Erythroblast (primary cell): ENCODE measurements at regions not wholly inside any gene's neighbourhood (a gene's known extent, or its start where the extent isn't known, plus 50 kb on each side); places are given as distances from the start of the nearest gene placed in this dataset.

Source experiments
- GATA1 ChIP-seq: IDR thresholded peaks from 2 replicates; pipeline ENCODE4 v1.6.1; 2011; ENCODE audit warnings: low read depth, mild to moderate bottlenecking, control low read depth, low read length, moderate library complexity
- POLR2A ChIP-seq: IDR thresholded peaks from 2 replicates; pipeline ENCODE4 v1.6.1; 2011; ENCODE audit warnings: mild to moderate bottlenecking, low read length

DNA sequence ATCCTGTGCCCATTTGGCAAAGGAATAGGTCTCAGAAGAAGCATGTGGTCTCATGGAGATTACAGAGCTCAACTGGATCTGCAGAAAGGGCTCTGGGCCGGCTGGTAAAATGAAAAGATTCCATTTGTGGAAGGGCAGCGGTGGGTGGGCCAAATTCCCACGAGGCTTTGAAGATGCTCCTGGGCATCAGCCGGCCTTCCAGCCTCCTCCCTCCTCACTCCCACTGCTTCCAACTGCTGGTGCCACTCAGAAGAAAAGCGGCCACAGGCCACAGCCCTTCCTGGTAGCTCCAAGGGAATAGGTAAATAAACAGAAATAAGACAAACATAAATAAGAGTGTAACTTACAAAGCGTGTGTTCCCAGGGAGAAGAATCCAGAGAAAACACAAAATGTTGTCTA lies 136.3 kb upstream of the SLC44A3 start:
- TF ChIP-seq POLR2A (no peak), GATA1 (no peak)
